Endothelial cell of umbilical vein (primary cell): ENCODE measurements at regions not wholly inside any gene's neighbourhood (a gene's known extent, or its start where the extent isn't known, plus 50 kb on each side); places are given as distances from the start of the nearest gene placed in this dataset.

ENCODE experiments used
- CTCF ChIP-seq, 2 donors: IDR thresholded peaks; 1 replicate in 1 of 2; 2 replicates in 1 of 2; pipeline ENCODE4 v1.5.1; 2011; ENCODE audit warnings: low read length in 2 of 2, mild to moderate bottlenecking in 2 of 2, moderate library complexity in 2 of 2, control low read depth in 1 of 2, inconsistent platforms in 1 of 2, low read depth in 1 of 2; ENCODE audit not compliant: insufficient read depth in 1 of 2; ENCODE audit errors: extremely low read depth in 1 of 2
- EZH2 ChIP-seq: IDR thresholded peaks from 2 replicates; pipeline ENCODE4 v1.6.1; 2012; ENCODE audit warnings: borderline replicate concordance, low read depth, mild to moderate bottlenecking, moderate library complexity, low read length, inconsistent platforms; ENCODE audit not compliant: severe bottlenecking
- FOS ChIP-seq: IDR thresholded peaks from 2 replicates; pipeline ENCODE4 v1.6.1; 2011; ENCODE audit warnings: mild to moderate bottlenecking, low read length, moderate library complexity, borderline replicate concordance; ENCODE audit not compliant: insufficient read depth
- GATA2 ChIP-seq: IDR thresholded peaks from 2 replicates; pipeline ENCODE4 v1.7.0; 2011; ENCODE audit warnings: low read depth, mild to moderate bottlenecking, moderate library complexity, mixed read lengths, low read length; ENCODE audit not compliant: insufficient read length, insufficient read depth
- JUN ChIP-seq: IDR thresholded peaks from 2 replicates; pipeline ENCODE4 v1.6.1; 2011; ENCODE audit warnings: borderline replicate concordance, low read depth; ENCODE audit not compliant: insufficient read length, insufficient read depth
- MAX ChIP-seq: IDR thresholded peaks from 2 replicates; pipeline ENCODE4 v1.6.1; 2011; ENCODE audit not compliant: insufficient read depth, insufficient read length
- MYC ChIP-seq: IDR thresholded peaks from one replicate; pipeline ENCODE4 v1.6.1; 2011; ENCODE audit warnings: mild to moderate bottlenecking, low read depth, low read length
- POLR2A ChIP-seq: IDR thresholded peaks from 2 replicates; pipeline ENCODE4 v1.6.1; 2012; ENCODE audit warnings: low read depth, mild to moderate bottlenecking, control low read depth, low read length
- POLR2AphosphoS5 ChIP-seq: IDR thresholded peaks from 2 replicates; pipeline ENCODE4 v1.6.1; 2012; ENCODE audit warnings: low read depth, mild to moderate bottlenecking, control low read depth, low read length, moderate library complexity; ENCODE audit not compliant: insufficient read depth

GRCh38 chr2:172373076-172373475 is 54.3 kb upstream of the ITGA6 start:
- no peak for TF ChIP-seq FOS
- TF ChIP-seq CTCF (IDR thresholded peaks at IDR 0.05; ENCODE audit: extremely low read depth in 1 of 2, insufficient read depth in 1 of 2, low read depth in 1 of 2, low read length in 2 of 2), result no peak
- TF ChIP-seq POLR2A, result no peak
- no peak for TF ChIP-seq EZH2
- TF ChIP-seq MAX, result no peak
- no peak for TF ChIP-seq JUN
- TF ChIP-seq GATA2, result no peak
- no peak for TF ChIP-seq POLR2AphosphoS5
- no peak for TF ChIP-seq MYC
